Activated naive CD8-positive, alpha-beta T cell treated with anti-CD3 and anti-CD28 coated beads for 36 hours (primary cell): ENCODE measurements at regions not wholly inside any gene's neighbourhood (a gene's known extent, or its start where the extent isn't known, plus 50 kb on each side); places are given as distances from the start of the nearest gene placed in this dataset.

ENCODE experiments used
- DNase-seq: peaks from one replicate; pipeline ENCODE4 v3.0.0; 2021
- H3K27ac Mint-ChIP-seq: one replicate; pipeline ENCODE4 v1.8.0; 2022; ENCODE audit warnings: mild to moderate bottlenecking, moderate library complexity, mixed read lengths
- H3K27me3 Mint-ChIP-seq: one replicate; pipeline ENCODE4 v1.8.0; 2022; ENCODE audit warnings: mild to moderate bottlenecking, mixed read lengths
- H3K36me3 Mint-ChIP-seq: one replicate; pipeline ENCODE4 v1.8.0; 2021; ENCODE audit warnings: mild to moderate bottlenecking, mixed read lengths
- H3K4me1 Mint-ChIP-seq: one replicate; pipeline ENCODE4 v1.8.0; 2021; ENCODE audit warnings: mixed read lengths
- H3K4me3 Mint-ChIP-seq: one replicate; pipeline ENCODE4 v1.8.0; 2022; ENCODE audit warnings: mild to moderate bottlenecking, moderate library complexity, mixed read lengths
- H3K9me3 Mint-ChIP-seq: one replicate; pipeline ENCODE4 v1.8.0; 2022; ENCODE audit warnings: mixed read lengths

DNA sequence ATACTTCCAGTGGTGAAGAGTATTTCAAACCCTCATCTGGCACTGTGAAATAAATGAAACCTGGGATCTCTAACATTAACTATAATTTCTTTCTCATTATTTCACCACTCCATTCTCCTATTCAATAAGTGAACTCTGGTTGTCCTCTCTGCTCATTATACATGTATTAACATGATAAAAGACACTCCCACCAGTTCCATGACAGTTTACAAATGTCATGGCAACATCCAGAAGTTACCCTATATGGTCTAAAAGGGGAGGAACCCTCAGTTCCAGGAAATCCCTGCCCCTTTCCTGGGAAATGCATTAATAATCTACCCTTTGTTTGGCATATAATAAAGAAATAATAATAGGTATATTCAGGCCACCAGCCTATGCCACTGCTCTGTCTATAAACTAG, 62.7 kb upstream of the BRINP3 start:
- no peak overlapping the region for H3K4me3 Mint-ChIP-seq
- H3K27ac Mint-ChIP-seq: no peak overlapping the region
- no peaks in the 10 kb centered on the region for H3K9me3 Mint-ChIP-seq
- H3K36me3 Mint-ChIP-seq: no peaks in the 10 kb centered on the region
- H3K27me3 Mint-ChIP-seq: no peaks in the 10 kb centered on the region
- DNase-seq: no peak
- no peaks in the 10 kb centered on the region for H3K4me1 Mint-ChIP-seq

DNA sequence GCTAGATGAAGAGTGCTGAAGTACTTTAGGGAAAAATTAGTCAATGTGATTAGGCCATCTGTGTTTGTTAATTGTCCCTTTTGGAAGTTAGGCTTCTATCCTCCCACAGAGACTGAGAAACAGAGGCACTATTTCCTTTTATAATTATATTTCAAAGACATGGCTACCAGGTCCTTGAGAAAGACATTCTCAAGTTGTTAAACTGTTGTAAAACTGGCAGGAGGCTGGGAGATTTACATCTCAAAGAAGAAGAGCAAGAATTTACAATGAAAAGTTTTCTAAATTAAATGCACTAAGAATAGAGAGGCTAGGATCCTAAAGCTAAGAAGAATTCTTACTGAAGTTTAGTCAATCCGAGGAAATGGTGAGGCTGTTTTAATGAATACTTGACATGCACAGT, 74.0 kb upstream of the BRINP3 start:
- Mint-ChIP-seq H3K4me1 (no peaks in the 10 kb centered on the region), H3K27ac (no peak overlapping the region), H3K36me3 (no peaks in the 10 kb centered on the region), H3K9me3 (peaks cover 9% of the 10 kb centered on the region), H3K27me3 (no peaks in the 10 kb centered on the region), H3K4me3 (no peak overlapping the region)
- no peak for DNase-seq

DNA sequence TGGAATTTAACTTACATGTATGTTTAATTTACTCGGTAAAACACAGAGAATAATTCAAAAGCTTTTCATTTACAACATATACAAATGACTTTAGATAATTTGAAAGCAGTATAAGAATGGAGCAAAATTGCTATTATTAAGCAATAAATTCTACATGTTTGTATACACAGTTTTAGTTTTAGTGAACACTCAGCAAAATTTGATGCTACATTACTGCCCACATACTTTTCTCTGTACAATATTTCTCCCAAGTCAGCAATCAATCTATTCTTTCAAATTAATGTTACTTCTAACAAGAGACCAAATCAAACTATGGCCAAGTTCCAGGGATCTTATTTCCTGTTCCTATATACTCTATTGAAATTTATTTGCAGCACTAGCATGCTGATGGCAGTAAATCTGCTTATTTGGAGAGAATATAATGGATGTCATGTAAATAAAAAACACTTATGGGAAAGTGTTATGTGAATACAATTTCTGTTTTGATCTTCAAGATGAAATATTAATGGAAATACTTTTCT, 82.6 kb upstream of the BRINP3 start:
- Mint-ChIP-seq H3K27ac (no peak overlapping the region), H3K4me1 (no peaks in the 10 kb centered on the region), H3K36me3 (no peaks in the 10 kb centered on the region), H3K9me3 (no peaks in the 10 kb centered on the region), H3K27me3 (no peaks in the 10 kb centered on the region), H3K4me3 (no peak overlapping the region)
- DNase-seq: no peak

DNA sequence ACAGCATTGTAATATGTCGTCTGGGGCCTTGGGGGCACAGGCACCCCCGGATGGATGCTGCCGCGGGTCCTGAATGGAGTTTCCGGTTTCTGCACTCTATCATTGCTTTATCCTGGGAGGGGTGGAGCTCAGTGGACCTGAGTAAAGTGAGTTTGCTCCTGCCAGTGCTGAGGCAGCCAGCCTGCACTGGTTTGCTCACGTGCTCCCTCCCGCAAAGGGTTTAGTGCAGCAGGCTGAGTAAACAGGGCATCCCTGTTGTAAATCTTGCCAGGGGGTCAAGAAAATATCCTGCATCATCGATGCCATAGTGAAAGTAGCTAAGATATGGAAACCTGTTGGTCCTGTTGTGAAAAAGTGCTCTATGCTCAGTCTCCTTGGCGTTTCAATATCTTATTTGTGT, 85.6 kb upstream of the BRINP3 start:
- Mint-ChIP-seq H3K4me3 (no peak overlapping the region), H3K9me3 (no peaks in the 10 kb centered on the region), H3K27ac (no peak overlapping the region), H3K36me3 (no peaks in the 10 kb centered on the region), H3K27me3 (no peaks in the 10 kb centered on the region), H3K4me1 (no peaks in the 10 kb centered on the region)
- DNase-seq: no peak

DNA sequence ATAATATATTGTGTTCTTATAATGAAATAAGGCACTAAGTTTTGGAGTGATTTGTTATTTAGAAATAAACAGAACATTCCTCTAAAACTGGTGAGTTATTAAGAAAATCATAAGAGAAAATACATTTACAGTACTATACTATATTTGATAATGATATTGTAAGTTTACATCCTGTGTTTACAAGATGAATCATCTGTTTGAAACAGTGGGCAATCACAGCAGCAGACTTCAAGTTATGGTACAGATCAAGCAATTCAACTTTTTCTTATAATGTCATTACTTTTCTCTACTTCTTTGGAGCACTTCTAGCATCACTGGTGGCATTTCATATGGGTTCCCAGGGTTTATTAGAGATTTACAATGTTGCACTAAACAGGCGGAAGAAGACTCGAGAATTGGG, 86.5 kb upstream of the BRINP3 start:
- Mint-ChIP-seq H3K27ac (no peak overlapping the region), H3K36me3 (no peaks in the 10 kb centered on the region), H3K27me3 (no peaks in the 10 kb centered on the region), H3K9me3 (no peaks in the 10 kb centered on the region), H3K4me1 (no peaks in the 10 kb centered on the region), H3K4me3 (no peak overlapping the region)
- no peak for DNase-seq

DNA sequence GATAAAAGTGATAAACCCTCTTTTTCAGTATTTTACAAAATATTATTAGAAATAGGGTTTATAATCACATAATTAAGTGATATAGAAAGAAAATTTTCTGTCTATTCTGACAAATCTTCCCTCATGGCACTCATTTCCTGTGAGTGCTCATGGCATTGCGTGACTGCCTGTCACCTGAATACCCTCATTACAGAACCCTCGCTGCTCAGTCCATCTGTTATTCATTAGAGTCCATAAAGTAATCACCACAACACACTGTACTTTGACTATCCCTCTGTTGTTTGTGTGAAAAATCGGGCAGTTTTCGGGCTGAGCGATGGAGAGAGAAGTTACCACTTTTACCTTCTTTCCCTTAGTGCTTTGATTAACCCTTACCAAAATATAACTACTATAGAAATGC, 100.4 kb upstream of the BRINP3 start:
- Mint-ChIP-seq H3K36me3 (no peaks in the 10 kb centered on the region), H3K27ac (no peak overlapping the region), H3K4me3 (no peak overlapping the region), H3K27me3 (no peaks in the 10 kb centered on the region), H3K4me1 (no peaks in the 10 kb centered on the region), H3K9me3 (peaks cover 3% of the 10 kb centered on the region)
- DNase-seq: no peak

DNA sequence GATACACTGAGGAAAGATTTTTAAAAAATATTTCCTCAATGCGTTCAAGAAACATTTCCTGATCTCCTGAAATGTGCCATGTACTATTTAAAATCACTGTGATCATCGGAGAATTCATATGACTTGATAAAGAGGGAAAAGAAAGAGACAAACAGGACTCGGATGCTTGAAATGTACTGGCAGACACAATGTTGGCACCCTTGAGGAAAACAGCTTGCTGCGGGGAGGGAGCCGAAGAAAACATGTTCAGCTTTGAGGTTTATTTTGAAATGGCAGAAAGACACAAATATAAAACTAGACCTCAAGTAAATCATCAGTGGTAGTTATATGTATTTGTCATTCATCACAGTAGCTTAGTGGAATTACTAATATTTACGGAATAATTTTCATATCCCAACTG, 100.9 kb upstream of the BRINP3 start:
- DNase-seq: no peak

DNA sequence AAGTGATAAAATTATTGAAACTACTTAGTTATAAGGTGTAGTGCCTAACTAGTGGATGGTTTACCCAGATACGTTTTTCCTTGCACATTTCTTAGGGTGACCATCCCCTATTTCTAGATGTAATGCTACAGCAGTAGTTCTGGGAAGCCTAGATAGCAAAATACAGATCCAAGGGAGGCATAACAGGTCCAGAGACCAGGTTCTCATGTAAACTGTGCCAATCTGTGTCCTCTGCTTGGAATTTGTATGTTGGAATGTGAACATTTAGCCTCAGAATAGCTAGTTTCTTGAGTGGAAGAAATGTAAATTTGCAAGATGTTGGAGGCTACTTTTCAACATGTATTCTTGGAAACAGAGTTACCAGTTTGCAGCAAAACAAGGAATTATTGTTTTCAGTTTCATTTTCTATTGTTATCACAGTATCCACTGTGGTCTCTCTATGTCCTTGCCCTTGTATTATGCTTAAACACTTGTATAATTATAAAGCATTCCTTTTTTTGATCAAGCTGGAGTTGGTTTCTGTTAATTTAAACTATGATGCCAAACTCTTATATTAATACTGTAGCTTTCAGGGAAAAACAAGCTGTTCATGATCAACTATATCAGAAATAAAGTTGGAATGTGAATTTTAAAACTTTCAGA, 102.0 kb upstream of the BRINP3 start:
- DNase-seq: no peak
- H3K27me3 Mint-ChIP-seq: no peaks in the 10 kb centered on the region
- no peak overlapping the region for H3K27ac Mint-ChIP-seq
- H3K36me3 Mint-ChIP-seq: no peaks in the 10 kb centered on the region
- no peak overlapping the region for H3K4me3 Mint-ChIP-seq
- no peaks in the 10 kb centered on the region for H3K9me3 Mint-ChIP-seq
- no peaks in the 10 kb centered on the region for H3K4me1 Mint-ChIP-seq

More for the DNA sequence above, 100.9 kb upstream of the BRINP3 start:
- Mint-ChIP-seq H3K27me3 (no peaks in the 10 kb centered on the region), H3K9me3 (peaks cover 3% of the 10 kb centered on the region), H3K36me3 (no peaks in the 10 kb centered on the region), H3K4me3 (no peak overlapping the region), H3K4me1 (no peaks in the 10 kb centered on the region), H3K27ac (no peak overlapping the region)

DNA sequence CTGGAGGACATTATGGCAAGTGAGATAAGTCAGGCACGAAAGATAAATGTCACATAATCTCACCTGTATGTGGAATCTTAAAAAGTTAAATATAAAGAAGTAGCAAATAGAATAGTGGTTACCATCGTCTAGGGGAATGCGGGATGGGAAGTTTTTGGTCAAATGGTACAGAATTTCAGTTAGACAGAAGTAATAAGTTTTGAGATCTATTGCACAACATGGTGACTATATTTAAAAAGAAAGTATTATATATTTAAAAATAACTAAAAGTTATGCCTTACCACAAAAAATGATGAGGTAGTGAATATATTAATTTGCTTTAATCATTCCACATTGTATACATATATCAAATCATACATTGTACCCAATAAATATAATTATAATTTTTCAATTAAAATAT, 106.2 kb upstream of the BRINP3 start:
- Mint-ChIP-seq H3K4me3 (no peak overlapping the region), H3K9me3 (no peaks in the 10 kb centered on the region), H3K4me1 (no peaks in the 10 kb centered on the region), H3K27me3 (no peaks in the 10 kb centered on the region), H3K27ac (no peak overlapping the region), H3K36me3 (no peaks in the 10 kb centered on the region)
- no peak for DNase-seq

DNA sequence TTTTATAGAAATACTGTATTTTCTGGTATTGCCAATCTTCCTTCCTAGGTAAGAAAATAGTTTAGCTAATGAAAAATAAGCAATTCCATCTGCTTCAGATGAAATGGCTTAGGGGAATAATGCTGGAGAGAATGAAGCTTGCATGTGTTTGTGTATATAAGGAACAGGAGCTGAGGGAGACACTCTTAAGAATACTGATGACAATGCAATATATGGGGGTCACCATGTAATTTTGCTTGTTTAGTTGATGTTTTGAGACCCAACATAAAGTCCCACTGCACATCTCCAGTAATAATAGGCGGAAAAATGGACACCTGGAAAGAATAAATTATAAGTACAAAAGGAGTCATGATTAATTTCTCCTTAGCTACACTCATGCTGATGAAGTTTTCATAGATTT, 110.8 kb upstream of the BRINP3 start:
- Mint-ChIP-seq H3K27me3 (no peaks in the 10 kb centered on the region), H3K4me3 (no peak overlapping the region)

DNA sequence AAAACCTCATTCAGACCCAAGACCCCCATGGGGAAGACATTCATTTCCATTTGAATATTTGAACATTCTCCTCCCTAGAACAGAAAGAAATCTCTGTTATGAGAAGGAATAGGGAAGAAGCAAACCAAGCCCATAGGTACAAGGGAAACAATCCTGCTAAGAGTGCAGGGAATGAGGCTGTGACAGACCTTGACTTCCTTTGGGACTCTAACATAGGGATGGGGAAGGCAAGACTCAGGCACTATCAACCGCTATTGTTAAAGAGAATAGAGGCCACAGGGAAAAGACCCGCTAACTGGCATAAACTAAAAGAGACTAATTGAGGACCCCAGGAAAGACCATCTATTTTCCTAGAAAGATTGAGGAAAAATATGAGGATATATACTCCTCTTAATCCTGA, 117.8 kb upstream of the BRINP3 start:
- Mint-ChIP-seq H3K27me3 (no peaks in the 10 kb centered on the region), H3K36me3 (no peaks in the 10 kb centered on the region), H3K4me1 (no peaks in the 10 kb centered on the region), H3K27ac (no peak overlapping the region), H3K9me3 (peaks cover 3% of the 10 kb centered on the region), H3K4me3 (no peak overlapping the region)
- no peak for DNase-seq

More for the DNA sequence above, 110.8 kb upstream of the BRINP3 start:
- DNase-seq: no peak
- Mint-ChIP-seq H3K36me3 (no peaks in the 10 kb centered on the region), H3K27ac (no peak overlapping the region), H3K9me3 (peaks cover 2% of the 10 kb centered on the region), H3K4me1 (no peaks in the 10 kb centered on the region)

DNA sequence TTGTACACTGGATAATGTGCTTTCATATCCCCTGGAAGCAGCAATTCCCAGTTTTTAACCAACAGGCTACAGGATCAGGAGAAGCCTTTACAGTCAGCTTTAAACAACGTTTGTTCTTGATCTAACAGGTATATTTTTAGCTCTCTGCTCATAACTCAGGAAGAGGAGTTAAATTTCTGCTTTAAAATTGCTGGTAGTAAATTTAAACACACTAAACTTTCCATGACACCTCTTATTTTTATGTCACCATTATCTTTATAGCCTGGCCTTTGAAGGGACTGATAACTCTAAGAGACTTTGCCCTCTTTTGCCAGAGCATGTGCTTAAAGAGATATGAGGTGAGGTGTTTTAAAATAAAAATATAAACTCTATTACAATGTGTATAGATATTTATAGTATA, 119.6 kb upstream of the BRINP3 start:
- no peaks in the 10 kb centered on the region for H3K4me1 Mint-ChIP-seq
- DNase-seq: no peak
- H3K36me3 Mint-ChIP-seq: no peaks in the 10 kb centered on the region
- H3K9me3 Mint-ChIP-seq: peaks cover 1% of the 10 kb centered on the region
- H3K27ac Mint-ChIP-seq: no peak overlapping the region
- H3K27me3 Mint-ChIP-seq: no peaks in the 10 kb centered on the region
- no peak overlapping the region for H3K4me3 Mint-ChIP-seq

DNA sequence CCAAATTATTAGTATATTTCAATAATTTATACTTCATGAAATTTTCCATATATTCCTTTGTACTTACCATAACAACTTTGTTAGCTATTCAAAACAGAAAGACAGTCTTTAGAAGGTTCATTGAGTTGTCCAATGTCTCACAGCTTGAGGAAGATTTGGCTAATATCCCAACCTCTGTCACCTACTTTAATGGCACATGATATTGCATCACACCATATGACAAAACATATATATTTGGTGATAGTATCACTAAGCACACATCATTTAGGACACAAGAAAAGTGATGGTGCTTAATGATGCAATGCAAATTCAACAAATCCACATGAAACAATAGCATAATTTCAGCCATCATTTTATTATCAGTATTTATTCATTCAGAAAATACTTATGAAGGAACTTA, 122.0 kb upstream of the BRINP3 start:
- Mint-ChIP-seq H3K4me3 (no peak overlapping the region), H3K36me3 (no peaks in the 10 kb centered on the region), H3K9me3 (peaks cover 1% of the 10 kb centered on the region), H3K27ac (no peak overlapping the region), H3K4me1 (no peaks in the 10 kb centered on the region), H3K27me3 (no peaks in the 10 kb centered on the region)
- DNase-seq: no peak

DNA sequence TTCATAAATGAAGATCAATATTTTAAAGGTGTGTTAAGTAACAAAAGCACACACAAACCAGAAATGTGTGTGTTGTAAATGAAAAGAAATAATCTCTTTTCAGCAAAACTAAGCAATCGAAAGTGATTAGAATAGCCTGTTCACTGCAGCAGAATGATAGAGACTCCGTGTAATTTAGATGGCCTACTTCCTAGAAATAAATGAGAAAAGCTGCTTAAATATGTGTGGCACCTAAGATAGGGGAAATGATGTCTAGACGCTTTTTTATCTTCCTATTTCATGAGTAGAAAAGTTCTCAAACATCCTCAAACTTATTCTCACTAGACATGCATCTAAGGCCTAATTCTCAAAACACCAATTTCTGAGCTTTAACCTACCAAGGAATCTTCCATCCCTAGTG, 124.7 kb upstream of the BRINP3 start:
- no peaks in the 10 kb centered on the region for H3K4me1 Mint-ChIP-seq
- H3K27me3 Mint-ChIP-seq: no peaks in the 10 kb centered on the region
- H3K9me3 Mint-ChIP-seq: peaks cover 1% of the 10 kb centered on the region
- H3K27ac Mint-ChIP-seq: no peak overlapping the region
- H3K36me3 Mint-ChIP-seq: no peaks in the 10 kb centered on the region
- H3K4me3 Mint-ChIP-seq: no peak overlapping the region
- no peak for DNase-seq

DNA sequence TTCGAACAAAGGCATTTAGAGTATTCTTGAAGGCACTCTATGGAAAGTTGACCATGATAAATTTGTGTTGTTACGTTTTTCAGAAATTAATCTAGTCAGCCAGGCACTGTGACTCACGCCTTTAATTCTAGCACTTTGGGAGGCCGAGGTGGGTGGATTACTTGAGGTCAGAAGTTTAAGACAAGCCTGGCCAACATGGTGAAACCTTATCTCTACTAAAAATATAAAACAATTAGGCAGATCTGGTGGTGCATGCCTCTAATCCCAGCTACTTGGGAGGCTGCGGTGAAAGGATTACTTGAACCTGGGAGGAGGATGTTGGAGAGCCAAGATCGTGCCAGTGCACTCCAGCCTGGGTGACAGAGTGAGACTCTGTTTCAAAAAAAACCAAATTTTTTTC, 130.6 kb upstream of the BRINP3 start:
- H3K27ac Mint-ChIP-seq: no peak overlapping the region
- H3K9me3 Mint-ChIP-seq: peaks cover 2% of the 10 kb centered on the region
- H3K4me1 Mint-ChIP-seq: no peaks in the 10 kb centered on the region
- H3K36me3 Mint-ChIP-seq: no peaks in the 10 kb centered on the region
- H3K4me3 Mint-ChIP-seq: no peak overlapping the region
- no peaks in the 10 kb centered on the region for H3K27me3 Mint-ChIP-seq
- DNase-seq: no peak

DNA sequence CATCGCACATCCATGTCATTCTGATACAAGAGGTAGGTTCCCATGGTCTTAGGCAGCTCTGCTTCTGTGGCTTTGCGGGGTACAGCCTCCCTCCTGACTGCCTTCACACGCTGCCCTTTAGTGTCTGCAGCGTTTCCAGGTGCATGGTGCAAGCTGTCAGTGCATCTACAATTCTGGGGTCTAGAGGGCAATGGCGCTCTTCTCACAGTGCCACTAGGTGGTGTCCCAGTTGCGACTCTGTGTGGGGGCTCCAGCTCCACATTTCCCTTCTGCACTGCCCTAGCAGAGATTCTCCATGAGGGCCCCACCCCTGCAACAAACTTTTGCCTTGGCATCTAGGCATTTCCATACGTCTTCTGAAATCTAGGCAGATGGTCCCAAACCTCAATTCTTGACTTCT, 138.2 kb upstream of the BRINP3 start:
- no peak overlapping the region for H3K4me3 Mint-ChIP-seq
- H3K9me3 Mint-ChIP-seq: peaks cover 13% of the 10 kb centered on the region
- DNase-seq: no peak
- H3K4me1 Mint-ChIP-seq: no peaks in the 10 kb centered on the region
- no peaks in the 10 kb centered on the region for H3K36me3 Mint-ChIP-seq
- H3K27ac Mint-ChIP-seq: no peak overlapping the region
- no peaks in the 10 kb centered on the region for H3K27me3 Mint-ChIP-seq
